ENCODE measurements at regions not wholly inside any gene's neighbourhood (a gene's known extent, or its start where the extent isn't known, plus 50 kb on each side); places are given as distances from the start of the nearest gene placed in this dataset.

GRCh38 chr7:121448429-121448828 is 52.3 kb upstream of the FAM3C start:
- TF ChIP-seq, protein P1, sequence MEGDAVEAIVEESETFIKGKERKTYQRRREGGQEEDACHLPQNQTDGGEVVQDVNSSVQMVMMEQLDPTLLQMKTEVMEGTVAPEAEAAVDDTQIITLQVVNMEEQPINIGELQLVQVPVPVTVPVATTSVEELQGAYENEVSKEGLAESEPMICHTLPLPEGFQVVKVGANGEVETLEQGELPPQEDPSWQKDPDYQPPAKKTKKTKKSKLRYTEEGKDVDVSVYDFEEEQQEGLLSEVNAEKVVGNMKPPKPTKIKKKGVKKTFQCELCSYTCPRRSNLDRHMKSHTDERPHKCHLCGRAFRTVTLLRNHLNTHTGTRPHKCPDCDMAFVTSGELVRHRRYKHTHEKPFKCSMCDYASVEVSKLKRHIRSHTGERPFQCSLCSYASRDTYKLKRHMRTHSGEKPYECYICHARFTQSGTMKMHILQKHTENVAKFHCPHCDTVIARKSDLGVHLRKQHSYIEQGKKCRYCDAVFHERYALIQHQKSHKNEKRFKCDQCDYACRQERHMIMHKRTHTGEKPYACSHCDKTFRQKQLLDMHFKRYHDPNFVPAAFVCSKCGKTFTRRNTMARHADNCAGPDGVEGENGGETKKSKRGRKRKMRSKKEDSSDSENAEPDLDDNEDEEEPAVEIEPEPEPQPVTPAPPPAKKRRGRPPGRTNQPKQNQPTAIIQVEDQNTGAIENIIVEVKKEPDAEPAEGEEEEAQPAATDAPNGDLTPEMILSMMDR (IDR thresholded peaks at IDR 0.05): no peak
- Histone ChIP-seq H3K36me3 (no peaks in the 10 kb centered on the region), H3K27me3 (no peaks in the 10 kb centered on the region), H3K4me3 (no peak overlapping the region), H3K9me3 (no peaks in the 10 kb centered on the region), H3K27ac (replicated peaks in 1 of 4) (peak overlapping the region in 2 of 4 donors; percentile 45 to 54), H3K4me1 (peaks cover 0 to 18% (median 4%) of the 10 kb centered on the region in 4 donors)
- WGBS: 88% methylated on average over 11 of the region's 11 CpGs
- intact Hi-C loops (cut with DNase I): no loop called here
- no peak for DNase-seq (ENCODE audit: extremely low spot score)

DNA sequence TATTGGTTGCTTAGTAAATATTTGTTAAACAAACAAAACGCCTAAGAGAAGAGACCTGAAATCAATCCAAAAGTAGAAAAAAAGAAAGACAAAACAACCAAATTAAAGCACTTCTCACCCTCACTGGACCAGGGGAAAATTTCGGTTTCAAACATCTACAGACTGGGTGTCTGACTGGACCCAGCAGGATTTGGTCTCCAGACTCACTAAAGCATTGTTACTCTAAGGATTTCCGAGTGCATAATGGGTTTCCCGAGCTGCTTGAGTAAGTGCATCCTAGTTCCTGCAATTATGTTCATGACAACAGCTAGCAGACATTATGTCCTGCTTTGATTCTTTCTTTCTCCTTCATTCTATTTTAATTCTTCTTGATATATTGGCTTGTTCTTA is 51.8 kb upstream of the FAM3C start:
- intact Hi-C loops (cut with DNase I): no loop called here
- no peaks in the 10 kb centered on the region for H3K27me3 ChIP-seq

GRCh38 chr7:121447243-121447910 is 51.3 kb upstream of the FAM3C start:
- Histone ChIP-seq H3K27me3 (no peaks in the 10 kb centered on the region), H3K9me3 (no peaks in the 10 kb centered on the region), H3K27ac (replicated peaks in 1 of 4) (peak overlapping the region; percentile 40 to 54 (median 48)), H3K4me3 (no peak overlapping the region), H3K4me1 (peaks cover 0 to 18% (median 4%) of the 10 kb centered on the region in 4 donors), H3K36me3 (no peaks in the 10 kb centered on the region)
- no peak for DNase-seq (ENCODE audit: extremely low spot score)
- 57% methylated on average over 2 of the region's 2 CpGs for WGBS
- TF ChIP-seq, protein P1 (IDR thresholded peaks at IDR 0.05): no peak
- TF ChIP-seq EP300 (IDR thresholded peaks at IDR 0.05) (no peak), POLR2AphosphoS5 (IDR thresholded peaks at IDR 0.05) (no peak), POLR2A (IDR thresholded peaks at IDR 0.05; ENCODE audit: low read depth) (no peak)
- intact Hi-C loops (cut with DNase I): no loop called here

More for the DNA sequence above, 51.8 kb upstream of the FAM3C start:
- H3K36me3 ChIP-seq: no peaks in the 10 kb centered on the region
- H3K9me3 ChIP-seq: no peaks in the 10 kb centered on the region
- no peak overlapping the region for H3K4me3 ChIP-seq
- WGBS: 61% methylated on average over 4 of the region's 4 CpGs
- peak overlapping the region; percentile 40 to 54 (median 48) for H3K27ac ChIP-seq (replicated peaks in 1 of 4)
- no peak for DNase-seq (ENCODE audit: extremely low spot score)
- peaks cover 0 to 18% (median 4%) of the 10 kb centered on the region in 4 donors for H3K4me1 ChIP-seq
- TF ChIP-seq EP300 (IDR thresholded peaks at IDR 0.05): no peak
- TF ChIP-seq POLR2AphosphoS5 (IDR thresholded peaks at IDR 0.05): no peak
- TF ChIP-seq, protein P1 (IDR thresholded peaks at IDR 0.05): no peak

GRCh38 chr7:121446526-121446925 is 50.4 kb upstream of the FAM3C start:
- no peaks in the 10 kb centered on the region for H3K9me3 ChIP-seq
- H3K4me3 ChIP-seq: no peak overlapping the region
- no peaks in the 10 kb centered on the region for H3K36me3 ChIP-seq
- TF ChIP-seq, protein P1 (IDR thresholded peaks at IDR 0.05): no peak
- no peak for TF ChIP-seq EP300 (IDR thresholded peaks at IDR 0.05)
- TF ChIP-seq POLR2AphosphoS5 (IDR thresholded peaks at IDR 0.05): no peak
- TF ChIP-seq POLR2A (IDR thresholded peaks at IDR 0.05; ENCODE audit: low read depth): no peak
- peaks cover 0 to 18% (median 4%) of the 10 kb centered on the region in 4 donors for H3K4me1 ChIP-seq
- no peak for DNase-seq (ENCODE audit: extremely low spot score)
- WGBS: 86% methylated on average over 5 of the region's 5 CpGs
- intact Hi-C loops (cut with DNase I): no loop called here
- no peaks in the 10 kb centered on the region for H3K27me3 ChIP-seq
- peak overlapping the region in 3 of 4 donors; percentile 45 to 54 (median 52) for H3K27ac ChIP-seq (replicated peaks in 1 of 4)

Small RNA genes lying in the stretch of these regions (small RNA-seq; reads per million reads assigned to genes)
- gene RN7SKP277: 0 reads per million in 3 donors

Measured in esophagus muscularis mucosa (tissue), 4 donors.